A673 (cell line): ENCODE measurements at regions not wholly inside any gene's neighbourhood (a gene's known extent, or its start where the extent isn't known, plus 50 kb on each side); places are given as distances from the start of the nearest gene placed in this dataset.

Source experiments
- CTCF ChIP-seq: fragments of 300-800, 200-600 bp; sonication (generic); conservative IDR thresholded peaks from 2 replicates; pipeline ENCODE4 v1.5.1; 2017; ENCODE audit warnings: low read depth, mild to moderate bottlenecking, antibody characterized with exemption, low read length, moderate library complexity, mixed read lengths
- EZH2 ChIP-seq: fragments of 200-600 bp; sonication (generic); IDR thresholded peaks from 2 replicates; pipeline ENCODE4 v1.6.1; 2017; ENCODE audit warnings: borderline replicate concordance, low read depth, mild to moderate bottlenecking, mixed read lengths, antibody characterized with exemption, low read length; ENCODE audit not compliant: poor library complexity, severe bottlenecking

- TF ChIP-seq EZH2 (no peak), CTCF (no peak)
These were observed 1042.0 kb upstream of the B3GALT2 start for GRCh38 chr1:194228427-194228826.
